H54 (cell line): ENCODE measurements at regions not wholly inside any gene's neighbourhood (a gene's known extent, or its start where the extent isn't known, plus 50 kb on each side); places are given as distances from the start of the nearest gene placed in this dataset.

Experiments
- DNase-seq: peaks from one replicate; pipeline ENCODE4 v3.0.0; 2011; ENCODE audit warnings: low spot score, mixed read lengths; ENCODE audit not compliant: insufficient read length
- FAIRE-seq: peaks from 3 replicates; lab custom pipeline; 2011; peaks lifted over from hg19 to GRCh38; lab: Jason Lieb, UNC
- POLR2A ChIP-seq: IDR thresholded peaks from 2 replicates; pipeline ENCODE4 v1.6.1; 2011; ENCODE audit warnings: low read depth, mild to moderate bottlenecking, low read length

GRCh38 chr18:68623342-68623741, 91.6 kb downstream of the TMX3 start:
- DNase-seq (peak; percentile 9), FAIRE-seq (peak; percentile 65)
- no peak for TF ChIP-seq POLR2A

- DNase-seq (no peak), FAIRE-seq (no peak)
- TF ChIP-seq POLR2A: no peak
Measured at GRCh38 chr18:68611311-68611710, 103.6 kb downstream of the TMX3 start.

- no peak for DNase-seq
- no peak for TF ChIP-seq POLR2A
- FAIRE-seq: no peak
Measured at GRCh38 chr18:68608851-68609490, 105.9 kb downstream of the TMX3 start.

GRCh38 chr18:68607852-68608251, 107.1 kb downstream of the TMX3 start:
- FAIRE-seq (no peak), DNase-seq (no peak)
- TF ChIP-seq POLR2A: no peak

DNA sequence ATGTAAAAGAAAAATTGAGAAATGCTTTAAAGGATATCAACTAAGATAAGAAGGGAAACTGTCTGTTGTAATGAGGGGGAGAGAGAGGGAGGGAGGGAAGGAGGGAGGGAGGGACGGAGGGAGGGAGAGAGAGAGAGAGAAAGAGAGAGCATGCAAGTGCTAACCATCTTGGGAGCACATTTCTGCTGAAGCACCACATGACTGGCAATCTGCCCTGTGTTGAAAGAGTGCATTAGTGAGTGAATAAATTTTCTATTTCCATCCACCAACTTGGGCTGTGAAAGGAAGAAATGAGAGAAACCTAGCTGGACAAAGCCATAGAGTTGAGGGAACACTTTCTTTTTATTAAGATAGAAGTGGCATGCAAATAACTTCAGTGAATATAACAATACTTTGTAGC, 110.7 kb downstream of the TMX3 start:
- DNase-seq: no peak
- FAIRE-seq: no peak
- TF ChIP-seq POLR2A: no peak

- no peak for DNase-seq
- FAIRE-seq: no peak
- TF ChIP-seq POLR2A: no peak
Measured at GRCh38 chr18:68596016-68596415, 118.9 kb downstream of the TMX3 start.

DNA sequence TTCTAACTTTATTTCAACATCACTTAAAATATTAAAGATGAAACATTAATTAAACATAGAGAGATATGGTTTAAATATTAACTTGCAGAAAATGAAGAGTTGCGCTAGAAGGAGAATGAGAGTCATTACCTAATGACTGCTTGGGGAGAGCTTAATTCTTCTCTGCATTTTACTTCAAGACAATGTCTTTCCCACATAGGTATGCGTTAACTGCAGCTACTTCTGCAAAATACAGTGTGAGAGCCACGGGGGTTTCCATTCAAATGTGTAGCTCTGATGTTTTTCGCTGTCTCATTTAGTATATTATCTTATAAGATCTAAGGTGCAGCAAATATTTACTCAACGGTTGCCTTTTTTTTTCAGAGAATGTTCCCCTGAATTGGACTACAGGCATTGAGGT, 126.7 kb downstream of the TMX3 start:
- no peak for DNase-seq
- no peak for FAIRE-seq
- no peak for TF ChIP-seq POLR2A

DNA sequence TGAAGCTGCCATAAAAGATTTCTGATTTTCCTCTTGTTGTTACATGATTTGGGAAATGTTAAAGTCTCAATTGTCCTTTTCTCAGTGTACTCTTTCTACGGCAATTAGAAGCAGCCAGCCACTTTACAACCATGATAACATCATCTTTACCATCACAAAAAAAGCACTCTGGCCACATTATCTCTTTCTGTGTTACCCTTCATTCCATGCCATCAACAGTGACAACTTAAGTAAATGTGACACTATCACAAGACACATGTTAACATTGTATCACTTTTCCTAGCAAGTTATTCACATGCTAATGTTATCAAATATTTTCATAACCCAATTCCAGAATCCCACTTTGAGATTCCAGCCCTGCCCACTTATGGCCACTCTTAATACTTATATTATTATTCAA, 131.2 kb downstream of the TMX3 start:
- TF ChIP-seq POLR2A: no peak
- no peak for DNase-seq
- FAIRE-seq: no peak

DNA sequence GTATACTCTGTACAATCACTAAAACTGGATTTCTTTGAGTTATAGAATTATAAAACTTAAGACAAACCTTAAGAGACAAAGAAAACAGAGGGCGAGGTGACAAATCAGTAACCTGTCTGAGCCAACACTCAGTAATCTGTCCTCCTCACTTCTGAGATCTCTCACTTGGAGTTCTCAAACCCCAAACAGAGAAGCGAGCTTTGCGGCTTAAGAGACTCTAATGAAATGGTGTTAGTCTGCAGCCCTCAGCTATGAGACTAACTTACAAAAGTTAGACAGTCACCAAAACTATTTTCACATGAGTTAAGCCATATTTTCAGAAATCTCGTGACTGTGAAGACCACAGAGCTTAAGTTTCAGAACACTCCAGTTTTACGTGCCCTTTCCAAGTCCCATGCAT, 140.6 kb downstream of the TMX3 start:
- FAIRE-seq (no peak), DNase-seq (no peak)
- no peak for TF ChIP-seq POLR2A

- FAIRE-seq: no peak
- DNase-seq: no peak
- no peak for TF ChIP-seq POLR2A
Measured at GRCh38 chr18:68569936-68570335, 145.0 kb downstream of the TMX3 start.

DNA sequence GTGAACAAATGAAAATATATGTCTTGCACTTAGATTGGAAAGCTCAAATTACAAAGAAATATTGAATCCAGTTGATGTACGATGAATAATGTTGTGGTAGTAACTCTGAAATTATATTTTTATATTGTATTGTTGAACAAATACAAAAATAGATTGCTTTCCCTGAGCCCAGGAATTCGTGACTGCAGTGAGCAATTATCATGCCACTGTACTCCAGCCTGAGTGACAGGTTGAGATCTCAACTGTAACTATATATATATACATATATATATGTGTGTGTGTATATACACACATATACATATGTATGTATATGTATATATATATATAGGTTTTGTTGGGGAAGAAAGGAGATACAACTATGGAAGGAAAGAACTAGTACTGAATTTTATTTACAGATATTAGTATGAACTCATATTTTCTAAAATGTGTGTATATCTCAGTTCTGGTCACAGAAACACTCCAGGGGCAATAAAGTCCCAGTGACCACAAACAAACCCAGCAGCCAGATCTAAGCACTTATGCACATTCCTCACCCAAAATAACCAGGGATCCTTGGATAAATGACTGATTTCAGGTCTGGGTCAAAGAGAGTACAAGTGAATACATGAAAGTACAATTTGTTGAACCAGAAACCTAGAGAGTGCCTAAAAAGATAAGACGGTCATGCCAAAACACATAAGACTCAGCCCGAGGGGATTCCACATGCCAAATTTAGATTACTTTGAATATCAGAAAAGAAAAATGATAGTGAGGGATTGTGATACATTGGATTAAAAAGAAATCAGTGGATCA, 146.3 kb downstream of the TMX3 start:
- FAIRE-seq (no peak), DNase-seq (no peak)
- TF ChIP-seq POLR2A: no peak

- TF ChIP-seq POLR2A: no peak
- DNase-seq (no peak), FAIRE-seq (no peak)
Measured at GRCh38 chr18:68566991-68567390, 147.9 kb downstream of the TMX3 start.

- DNase-seq (no peak), FAIRE-seq (no peak)
- no peak for TF ChIP-seq POLR2A
Measured at GRCh38 chr18:68564961-68565360, 149.9 kb downstream of the TMX3 start.

DNA sequence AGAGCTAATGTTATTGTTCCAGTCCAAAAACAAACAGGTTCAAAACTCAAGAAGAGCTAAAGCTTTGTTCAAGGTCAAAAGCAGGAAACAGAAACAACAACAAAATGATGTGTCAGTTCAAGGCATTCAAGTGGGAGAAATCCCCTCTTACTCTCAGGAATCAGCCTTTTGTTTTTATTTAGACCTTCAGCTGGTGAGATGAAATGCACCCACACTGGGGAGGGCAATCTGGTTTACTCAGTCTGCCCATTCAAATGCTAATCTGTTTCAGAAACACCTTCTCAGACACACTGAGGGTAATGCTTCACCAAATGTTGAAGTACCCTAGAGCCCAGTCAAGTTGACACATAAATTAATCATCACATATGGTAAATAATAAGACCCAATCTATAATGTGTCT, 150.6 kb downstream of the TMX3 start:
- DNase-seq: no peak
- no peak for TF ChIP-seq POLR2A
- no peak for FAIRE-seq

DNA sequence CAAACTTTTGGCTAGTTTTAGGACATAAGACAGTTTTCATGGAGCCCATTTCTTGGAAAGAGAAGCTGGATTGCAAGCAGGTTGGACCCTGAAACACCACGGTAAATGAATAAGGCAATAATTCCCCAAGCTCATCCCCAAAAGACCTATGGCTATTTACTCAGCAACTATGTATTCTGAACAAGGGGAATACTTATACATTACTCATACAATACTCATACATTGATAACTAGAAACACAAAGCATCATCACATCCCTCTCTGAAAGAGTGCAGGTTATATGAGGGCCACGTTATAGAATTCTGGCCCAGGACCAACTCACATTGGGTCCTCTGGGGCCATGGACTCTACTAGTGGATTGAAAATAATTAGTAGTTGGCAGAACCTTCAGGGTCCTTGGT, 154.8 kb downstream of the TMX3 start:
- no peak for FAIRE-seq
- no peak for TF ChIP-seq POLR2A
- DNase-seq: no peak
